Activated T-helper 2 cell treated with anti-CD3 and anti-CD28 coated beads, Interferon-gamma antibody, Interleukin-2, Interleukin-4, amounts not matched to agents 10 μg/mL and 5 μg/mL and 100 μg/mL, durations not matched to agents 14 hours and 24 hours and 36 hours (primary cell): ENCODE measurements at regions not wholly inside any gene's neighbourhood (a gene's known extent, or its start where the extent isn't known, plus 50 kb on each side); places are given as distances from the start of the nearest gene placed in this dataset.

Experiments
- DNase-seq: peaks from one replicate; pipeline ENCODE4 v3.0.0; 2021; ENCODE audit warnings: low spot score
- H3K27ac Mint-ChIP-seq: one replicate; pipeline ENCODE4 v1.8.0; 2021; ENCODE audit warnings: mixed read lengths
- H3K27me3 Mint-ChIP-seq: one replicate; pipeline ENCODE4 v1.8.0; 2021; ENCODE audit warnings: low read depth, mixed read lengths
- H3K36me3 Mint-ChIP-seq: one replicate; pipeline ENCODE4 v1.8.0; 2021; ENCODE audit warnings: low read depth, mixed read lengths
- H3K4me1 Mint-ChIP-seq: one replicate; pipeline ENCODE4 v1.8.0; 2021; ENCODE audit warnings: low read depth, mixed read lengths
- H3K4me3 Mint-ChIP-seq: one replicate; pipeline ENCODE4 v1.8.0; 2021; ENCODE audit warnings: low read depth, mild to moderate bottlenecking, moderate library complexity, mixed read lengths
- H3K9me3 Mint-ChIP-seq: one replicate; pipeline ENCODE4 v1.8.0; 2021; ENCODE audit warnings: mixed read lengths
- intact Hi-C: fragments of 100-400 bp; cut with micrococcal nuclease; formaldehyde crosslinking; loops from one replicate; pipeline ENCODE4 v1.15.1; 2023

DNA sequence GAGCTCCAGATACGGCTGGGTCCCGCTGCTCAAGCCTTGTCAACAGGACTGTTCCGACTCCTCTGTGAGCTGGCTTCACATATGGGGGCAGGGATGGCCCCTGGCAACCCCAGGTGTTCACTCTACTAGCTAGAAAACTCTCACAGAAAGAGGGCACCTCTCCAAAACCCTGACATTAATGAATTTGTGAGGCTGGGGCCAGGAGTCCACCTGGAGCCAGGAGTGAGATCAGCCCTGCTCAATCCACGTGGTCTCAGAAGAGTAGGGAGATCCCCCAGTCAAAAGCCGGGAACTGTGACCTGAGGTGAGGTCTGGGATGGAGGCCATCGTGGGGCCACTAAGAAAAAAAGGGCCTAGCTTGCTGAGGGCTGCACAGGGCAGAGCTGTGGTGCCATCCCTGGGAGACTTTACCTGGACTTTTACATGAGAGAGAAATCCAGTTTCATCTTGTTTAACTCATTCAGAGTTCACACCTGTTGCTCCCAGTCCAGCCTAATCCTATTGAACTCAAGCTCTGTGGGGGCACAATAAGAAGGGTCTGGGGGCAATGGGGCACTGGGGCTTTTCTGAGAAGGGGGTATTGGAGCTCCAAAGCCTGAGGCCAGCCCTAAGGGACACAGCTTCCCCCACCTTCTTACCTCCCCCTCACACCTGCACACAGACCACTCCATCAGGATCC is 144.3 kb upstream of the MLN start:
- no peaks in the 10 kb centered on the region for H3K27me3 Mint-ChIP-seq
- intact Hi-C loops, result no loop called here
- no peaks in the 10 kb centered on the region for H3K36me3 Mint-ChIP-seq
- no peaks in the 10 kb centered on the region for H3K4me1 Mint-ChIP-seq
- no peak for DNase-seq
- H3K27ac Mint-ChIP-seq, result no peak overlapping the region
- no peak overlapping the region for H3K4me3 Mint-ChIP-seq
- H3K9me3 Mint-ChIP-seq, result no peaks in the 10 kb centered on the region

DNA sequence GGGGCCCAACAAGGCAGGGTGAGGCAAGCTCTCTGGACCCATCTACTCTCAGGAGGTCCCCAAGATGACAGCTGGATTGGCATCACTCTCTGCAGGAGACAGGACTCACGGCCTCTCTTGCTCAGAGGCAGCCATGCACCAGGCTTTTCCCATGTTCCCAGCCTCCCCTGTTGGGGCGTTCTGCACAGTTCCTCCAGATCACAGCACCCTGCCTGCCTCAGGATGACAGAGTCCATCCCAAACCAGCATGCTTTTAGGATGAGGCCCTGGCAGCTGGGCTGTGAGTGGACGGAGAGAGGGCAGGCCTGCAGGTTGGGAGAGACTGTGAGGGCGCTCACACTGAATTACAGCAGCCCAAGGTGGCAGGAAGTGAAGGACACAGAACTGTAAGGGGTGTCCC is 143.2 kb upstream of the MLN start:
- intact Hi-C loops, result no loop called here
- Mint-ChIP-seq H3K36me3 (no peaks in the 10 kb centered on the region), H3K4me3 (no peak overlapping the region), H3K9me3 (no peaks in the 10 kb centered on the region), H3K4me1 (no peaks in the 10 kb centered on the region), H3K27me3 (peaks cover 3% of the 10 kb centered on the region), H3K27ac (no peak overlapping the region)
- no peak for DNase-seq

DNA sequence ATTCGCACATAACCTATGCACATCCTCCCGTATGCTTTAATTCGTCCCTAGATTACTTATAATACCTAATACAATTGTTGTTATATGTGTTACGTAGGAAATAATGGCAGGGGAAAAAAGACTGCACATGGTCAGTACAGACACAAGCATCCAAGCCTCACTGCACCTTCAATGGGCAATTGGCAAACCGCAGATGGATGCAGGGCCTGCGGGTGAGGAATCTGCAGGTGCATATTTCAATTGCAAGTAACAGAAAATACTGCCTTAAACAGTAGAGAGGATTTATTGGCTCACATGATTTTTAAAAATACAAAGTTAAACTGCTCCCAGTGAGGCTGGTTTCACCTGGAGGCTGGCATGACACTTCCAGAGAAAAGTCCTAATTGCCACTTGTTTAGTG is 142.1 kb upstream of the MLN start:
- Mint-ChIP-seq H3K4me1 (no peaks in the 10 kb centered on the region), H3K4me3 (no peak overlapping the region), H3K9me3 (no peaks in the 10 kb centered on the region), H3K36me3 (no peaks in the 10 kb centered on the region), H3K27ac (no peak overlapping the region), H3K27me3 (peaks cover 6% of the 10 kb centered on the region)
- DNase-seq, result no peak
- intact Hi-C loops, result no loop called here

DNA sequence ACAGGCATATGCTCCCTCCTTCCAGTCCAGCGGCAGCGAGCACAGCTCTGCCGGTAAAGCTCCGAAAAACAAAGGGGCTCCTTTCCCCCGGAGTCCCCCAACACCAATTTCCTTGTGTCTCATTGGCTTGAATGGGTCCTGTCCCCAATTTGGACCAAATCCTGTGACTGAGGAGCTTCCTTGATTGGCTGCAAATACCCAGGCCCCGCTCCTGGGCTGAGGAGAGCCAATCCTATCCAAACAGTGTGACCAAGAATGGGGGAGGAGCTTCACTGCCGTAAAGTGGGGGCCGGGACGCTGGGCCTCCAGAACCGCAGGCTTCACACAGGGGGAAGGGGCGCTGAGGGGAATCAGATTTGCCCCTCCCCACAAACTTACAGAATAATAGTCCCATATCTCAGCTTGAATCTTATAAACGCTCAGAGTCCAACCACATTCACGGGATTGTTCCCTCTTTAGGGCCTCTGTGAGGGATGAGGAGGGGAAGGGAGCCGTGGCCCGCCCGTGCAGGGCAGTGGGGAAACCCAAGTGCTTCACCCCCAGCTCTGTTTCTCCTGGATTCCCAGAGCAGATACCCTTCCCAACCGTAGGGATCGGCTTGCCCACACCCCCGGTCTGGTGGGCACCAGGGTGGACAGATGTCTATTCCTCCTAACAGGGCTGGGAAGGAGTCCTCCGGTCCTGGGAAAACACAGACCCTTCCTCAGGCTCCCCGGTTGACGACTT is 141.0 kb upstream of the MLN start:
- intact Hi-C loops, result no loop called here
- no peak overlapping the region for H3K4me3 Mint-ChIP-seq
- no peaks in the 10 kb centered on the region for H3K9me3 Mint-ChIP-seq
- H3K4me1 Mint-ChIP-seq, result no peaks in the 10 kb centered on the region
- H3K27ac Mint-ChIP-seq, result no peak overlapping the region
- DNase-seq, result no peak
- H3K27me3 Mint-ChIP-seq, result peaks cover 9% of the 10 kb centered on the region
- H3K36me3 Mint-ChIP-seq, result no peaks in the 10 kb centered on the region

DNA sequence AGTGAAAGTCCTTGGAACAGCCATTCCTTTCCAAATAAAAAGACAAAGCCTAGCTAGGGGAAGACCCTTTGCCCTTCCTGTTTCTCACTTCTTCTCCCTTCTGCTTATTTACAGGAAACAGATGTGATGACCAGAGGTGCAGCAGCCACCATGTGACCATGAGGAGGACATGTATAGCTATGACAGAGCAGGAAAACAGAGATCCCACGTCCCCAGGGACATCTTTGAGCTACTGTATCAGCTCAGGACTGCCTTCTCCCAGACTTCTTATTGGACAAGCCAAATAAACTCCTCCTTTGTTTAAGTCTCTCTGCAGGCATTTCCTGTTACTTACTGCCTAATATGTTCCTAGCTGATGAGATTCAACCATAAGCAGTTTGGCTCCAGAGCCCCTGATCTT is 133.1 kb upstream of the MLN start:
- Mint-ChIP-seq H3K36me3 (no peaks in the 10 kb centered on the region), H3K27ac (no peak overlapping the region), H3K4me1 (peaks cover 2% of the 10 kb centered on the region)

DNA sequence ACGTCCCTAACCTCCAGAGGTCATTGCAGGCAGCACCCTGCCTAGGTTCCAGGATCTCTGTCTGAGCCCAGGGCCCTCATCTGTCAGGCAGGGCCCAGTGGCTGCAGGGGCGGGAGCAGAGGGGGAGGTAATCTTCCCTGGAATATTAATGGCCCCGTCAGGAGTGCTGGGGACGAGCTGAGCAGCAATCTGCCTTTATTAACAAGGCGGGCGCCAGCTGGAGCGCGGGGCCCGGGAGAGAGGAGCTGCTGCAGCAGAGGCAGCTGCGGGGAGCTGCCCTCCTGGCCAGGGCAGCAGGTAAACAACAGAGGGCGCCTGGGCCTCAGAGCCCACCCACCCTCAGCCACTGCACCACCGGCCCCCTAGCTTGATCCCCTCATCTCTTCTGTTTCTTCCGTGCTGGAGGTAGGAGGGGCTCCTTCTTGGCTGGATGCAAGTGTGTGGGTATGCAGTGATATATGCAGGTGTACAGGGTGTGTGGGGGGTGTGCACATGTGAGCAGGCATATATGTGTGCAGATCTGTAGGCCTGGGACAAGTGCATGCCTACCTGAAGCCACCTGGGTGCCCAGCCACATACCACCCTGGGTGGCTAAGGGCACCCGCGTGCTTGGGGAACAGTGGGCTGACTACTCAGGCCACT is 131.8 kb upstream of the MLN start:
- Mint-ChIP-seq H3K27ac (no peak overlapping the region), H3K36me3 (no peaks in the 10 kb centered on the region), H3K9me3 (no peaks in the 10 kb centered on the region), H3K27me3 (peaks cover 24% of the 10 kb centered on the region), H3K4me3 (no peak overlapping the region), H3K4me1 (peaks cover 2% of the 10 kb centered on the region)
- DNase-seq, result no peak
- intact Hi-C loops, result no loop called here

More for the DNA sequence above, 133.1 kb upstream of the MLN start:
- no peaks in the 10 kb centered on the region for H3K9me3 Mint-ChIP-seq
- H3K27me3 Mint-ChIP-seq, result peaks cover 23% of the 10 kb centered on the region
- no peak overlapping the region for H3K4me3 Mint-ChIP-seq
- no peak for DNase-seq
- intact Hi-C loops, result no loop called here

DNA sequence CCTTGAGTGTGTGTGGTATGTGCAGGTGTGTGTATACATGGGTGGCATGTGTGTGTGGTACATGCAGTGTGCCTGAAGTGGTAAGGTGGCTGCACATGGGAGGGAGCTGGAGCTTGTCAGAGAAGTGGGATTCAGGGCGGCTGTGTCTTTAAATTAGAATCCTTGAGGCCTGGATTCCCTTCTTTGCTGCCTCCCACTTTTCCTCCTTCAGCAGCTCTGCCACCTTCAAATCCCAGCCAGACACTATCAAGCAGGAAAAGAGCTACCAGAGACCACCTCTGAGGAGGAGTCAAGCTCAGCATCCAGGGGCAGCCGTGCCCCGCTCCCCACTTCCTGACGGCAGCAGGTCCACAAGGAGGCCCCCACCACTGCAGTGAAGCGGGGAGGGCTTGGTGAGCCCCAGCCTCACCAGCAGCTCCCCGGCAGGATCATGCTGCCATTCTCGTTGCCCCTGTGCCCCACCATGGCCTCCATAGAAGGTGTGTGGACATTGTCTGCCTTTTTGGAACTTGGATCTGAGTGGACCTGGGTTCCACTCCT is 131.0 kb upstream of the MLN start:
- H3K4me1 Mint-ChIP-seq, result peaks cover 2% of the 10 kb centered on the region
- intact Hi-C loops, result no loop called here
- H3K27me3 Mint-ChIP-seq, result peaks cover 26% of the 10 kb centered on the region
- no peak overlapping the region for H3K27ac Mint-ChIP-seq
- DNase-seq, result no peak
- no peak overlapping the region for H3K4me3 Mint-ChIP-seq
- no peaks in the 10 kb centered on the region for H3K36me3 Mint-ChIP-seq
- H3K9me3 Mint-ChIP-seq, result no peaks in the 10 kb centered on the region

DNA sequence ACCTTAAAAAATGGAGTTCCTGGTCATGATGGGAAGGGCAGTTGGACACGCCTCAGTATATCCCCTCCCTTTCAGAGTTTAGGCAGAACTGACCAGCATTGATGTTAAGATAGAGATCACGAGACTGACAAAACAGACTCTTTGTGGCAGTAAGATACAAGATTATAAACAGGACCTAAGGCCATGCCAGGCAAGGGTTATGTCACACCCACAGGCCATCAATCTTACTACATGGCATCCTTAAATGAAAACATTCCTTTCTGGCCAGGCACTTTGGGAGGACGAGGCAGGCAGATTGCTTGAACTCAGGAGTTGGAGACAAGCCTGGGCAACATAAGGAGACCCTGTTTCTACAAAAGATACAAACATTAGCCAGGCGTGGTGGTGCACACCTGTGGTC is 129.3 kb upstream of the MLN start:
- Mint-ChIP-seq H3K9me3 (no peaks in the 10 kb centered on the region), H3K36me3 (no peaks in the 10 kb centered on the region), H3K4me3 (no peak overlapping the region), H3K27ac (no peak overlapping the region), H3K4me1 (peaks cover 2% of the 10 kb centered on the region), H3K27me3 (peaks cover 25% of the 10 kb centered on the region)
- DNase-seq, result no peak
- intact Hi-C loops, result no loop called here

DNA sequence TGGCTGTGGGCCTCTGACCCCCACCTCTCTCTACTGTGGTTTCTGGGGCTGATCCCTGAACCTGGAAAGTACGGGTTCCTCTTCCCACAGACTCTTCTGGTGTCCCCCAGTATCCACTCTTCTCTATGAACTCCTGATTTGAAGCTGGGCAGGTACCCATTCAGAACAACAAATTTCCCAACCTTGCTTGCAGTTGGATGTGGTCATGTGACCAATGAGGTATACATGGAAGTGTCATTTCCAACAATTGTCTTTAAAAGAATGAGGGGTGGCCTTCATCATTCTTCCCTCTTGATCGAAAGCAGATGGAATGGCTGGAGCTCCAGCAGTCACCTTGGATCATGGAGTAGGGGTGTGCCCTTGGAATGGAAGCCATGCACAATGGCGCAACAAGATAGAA is 128.0 kb upstream of the MLN start:
- no peak overlapping the region for H3K27ac Mint-ChIP-seq
- no peak for DNase-seq
- H3K4me1 Mint-ChIP-seq, result peaks cover 2% of the 10 kb centered on the region
- no peaks in the 10 kb centered on the region for H3K9me3 Mint-ChIP-seq
- H3K36me3 Mint-ChIP-seq, result no peaks in the 10 kb centered on the region
- no peak overlapping the region for H3K4me3 Mint-ChIP-seq
- H3K27me3 Mint-ChIP-seq, result peaks cover 25% of the 10 kb centered on the region
- intact Hi-C loops, result no loop called here

DNA sequence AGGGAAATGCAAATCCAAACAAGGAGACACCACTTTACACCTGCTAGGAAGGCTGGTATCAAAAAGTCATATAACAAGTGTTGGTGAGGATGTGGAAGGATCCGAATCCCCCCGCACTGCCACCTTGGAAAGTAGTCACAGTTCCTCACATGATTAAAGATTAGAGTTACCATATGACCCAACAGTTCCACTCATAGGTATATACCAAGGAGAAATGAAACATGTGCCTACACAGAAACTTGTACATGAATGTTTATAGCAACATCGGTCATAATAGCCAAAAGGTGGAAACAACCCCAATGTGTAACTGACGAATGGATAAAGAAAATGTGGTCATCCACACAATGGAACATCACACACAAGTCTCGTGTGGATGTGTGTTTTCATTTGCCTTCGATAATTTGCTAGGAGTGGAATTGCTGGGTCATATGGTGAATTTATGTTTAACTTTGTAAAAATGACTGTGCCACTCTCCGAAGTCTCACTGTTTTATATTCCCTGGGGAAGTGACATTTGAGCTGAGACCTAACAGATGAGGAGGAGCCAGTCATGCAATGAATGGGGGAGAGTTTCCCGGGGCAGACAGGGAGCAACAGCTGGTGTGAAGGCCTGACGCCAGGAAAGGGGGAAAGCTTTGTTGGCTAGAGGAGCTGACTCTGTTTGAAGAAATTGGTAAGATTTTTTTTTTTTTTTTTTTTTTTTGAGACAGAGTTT is 125.9 kb upstream of the MLN start:
- no peaks in the 10 kb centered on the region for H3K9me3 Mint-ChIP-seq
- no peak overlapping the region for H3K27ac Mint-ChIP-seq
- intact Hi-C loops, result no loop called here
- H3K36me3 Mint-ChIP-seq, result no peaks in the 10 kb centered on the region
- H3K4me3 Mint-ChIP-seq, result no peak overlapping the region
- no peak for DNase-seq
- no peaks in the 10 kb centered on the region for H3K4me1 Mint-ChIP-seq
- peaks cover 25% of the 10 kb centered on the region for H3K27me3 Mint-ChIP-seq

DNA sequence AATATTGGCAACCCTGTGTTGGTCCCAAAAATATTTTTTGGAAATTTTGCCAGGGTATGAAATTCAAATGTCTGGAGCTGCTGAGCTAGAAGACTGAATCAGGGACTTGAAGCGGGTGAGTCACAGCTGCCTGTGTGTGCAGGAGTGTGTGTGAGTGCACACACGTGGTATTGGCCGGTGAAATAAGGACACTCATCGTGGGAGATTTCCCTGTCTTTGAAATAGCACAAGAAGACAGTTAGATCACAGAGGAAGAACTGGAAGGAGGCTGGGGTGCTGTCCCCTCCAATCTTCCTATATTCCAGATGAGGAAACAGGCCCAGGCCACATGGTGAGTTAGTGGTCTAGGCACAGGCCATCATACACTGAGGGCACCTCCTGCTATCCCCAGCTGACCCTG is 123.8 kb upstream of the MLN start:
- H3K27ac Mint-ChIP-seq, result no peak overlapping the region
- H3K4me3 Mint-ChIP-seq, result no peak overlapping the region
- H3K36me3 Mint-ChIP-seq, result no peaks in the 10 kb centered on the region
- H3K27me3 Mint-ChIP-seq, result peaks cover 15% of the 10 kb centered on the region
- H3K4me1 Mint-ChIP-seq, result no peaks in the 10 kb centered on the region
- intact Hi-C loops, result no loop called here
- DNase-seq, result no peak
- no peaks in the 10 kb centered on the region for H3K9me3 Mint-ChIP-seq

DNA sequence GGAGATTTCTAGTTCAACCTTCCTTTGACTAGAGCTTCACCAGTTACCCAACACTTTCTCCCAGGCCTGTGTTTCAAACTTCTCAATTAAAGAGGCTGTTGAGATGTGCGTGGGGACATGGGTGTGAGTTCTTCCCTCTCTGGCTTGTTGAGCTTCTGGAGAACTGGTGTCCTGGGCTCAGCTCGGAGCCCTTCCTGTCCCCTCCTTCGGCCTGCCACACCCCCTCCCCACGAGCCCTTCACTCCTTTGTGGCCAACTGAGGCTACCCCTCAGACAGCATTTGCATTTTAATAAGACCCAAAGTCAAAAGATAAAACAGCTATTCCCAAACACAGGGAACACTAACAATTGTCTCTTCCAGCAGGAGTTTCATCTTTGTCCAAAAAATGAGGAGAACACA is 123.3 kb upstream of the MLN start:
- Mint-ChIP-seq H3K36me3 (no peaks in the 10 kb centered on the region), H3K27ac (no peak overlapping the region), H3K4me1 (no peaks in the 10 kb centered on the region), H3K9me3 (no peaks in the 10 kb centered on the region), H3K27me3 (peaks cover 15% of the 10 kb centered on the region), H3K4me3 (no peak overlapping the region)
- intact Hi-C loops, result no loop called here
- DNase-seq, result no peak

DNA sequence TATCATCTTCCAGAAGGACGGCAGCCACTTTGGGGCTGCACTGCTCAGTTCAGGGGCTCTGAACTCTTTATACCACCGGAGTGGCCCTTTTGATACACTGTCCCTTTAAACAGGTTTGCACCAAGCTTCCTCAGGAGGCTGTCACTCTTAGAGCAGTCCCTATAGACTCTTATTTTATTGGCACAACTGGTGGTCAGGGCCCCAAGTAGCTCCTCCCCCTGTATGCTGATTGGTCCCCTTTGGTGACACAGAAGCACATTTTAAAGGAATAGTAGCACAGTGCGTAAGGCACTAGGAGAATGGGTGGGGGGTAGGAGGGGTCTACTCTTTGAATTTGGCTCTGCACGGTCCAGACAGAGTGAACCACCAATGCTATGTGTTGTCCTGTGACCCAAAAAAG is 122.6 kb upstream of the MLN start:
- DNase-seq, result no peak
- H3K27me3 Mint-ChIP-seq, result peaks cover 9% of the 10 kb centered on the region
- no peaks in the 10 kb centered on the region for H3K9me3 Mint-ChIP-seq
- no peaks in the 10 kb centered on the region for H3K4me1 Mint-ChIP-seq
- no peaks in the 10 kb centered on the region for H3K36me3 Mint-ChIP-seq
- no peak overlapping the region for H3K4me3 Mint-ChIP-seq
- intact Hi-C loops, result no loop called here
- no peak overlapping the region for H3K27ac Mint-ChIP-seq
